Activated CD8-positive, alpha-beta memory T cell treated with anti-CD3 and anti-CD28 coated beads, Interleukin-2, amount 10 ng/mL, durations not matched to agents 7 days and 5 days (primary cell): ENCODE measurements at regions not wholly inside any gene's neighbourhood (a gene's known extent, or its start where the extent isn't known, plus 50 kb on each side); places are given as distances from the start of the nearest gene placed in this dataset.
"Not testable (repeated sequence)": the region's sequence is repeated elsewhere in the genome, so short reads cannot be mapped to it uniquely, and the experiment has no call there.

Experiments
- ATAC-seq: fragments of 150-1000 bp; cut with Tn5 transposase; one replicate; pipeline ENCODE4 v1.10.0; 2021; ENCODE audit warnings: moderate library complexity
- CTCF ChIA-PET: fragments of 350-600 bp; sonication (Branson Sonifier 250); formaldehyde crosslinking; loops from one replicate; lab custom pipeline; 2021; ENCODE audit warnings: antibody characterized with exemption; lab: Charles Lee
- DNase-seq: peaks from one replicate; pipeline ENCODE4 v3.0.0-alpha.2; 2020
- H3K27ac Mint-ChIP-seq: one replicate; pipeline ENCODE4 v1.8.0; 2021; ENCODE audit warnings: mild to moderate bottlenecking, mixed read lengths
- H3K27me3 Mint-ChIP-seq: one replicate; pipeline ENCODE4 v1.8.0; 2021; ENCODE audit warnings: mixed read lengths
- H3K36me3 Mint-ChIP-seq: one replicate; pipeline ENCODE4 v1.8.0; 2021; ENCODE audit warnings: mild to moderate bottlenecking, mixed read lengths
- H3K4me1 Mint-ChIP-seq: one replicate; pipeline ENCODE4 v1.8.0; 2021; ENCODE audit warnings: mixed read lengths
- H3K4me3 Mint-ChIP-seq: one replicate; pipeline ENCODE4 v1.8.0; 2021; ENCODE audit warnings: mild to moderate bottlenecking, moderate library complexity, mixed read lengths
- H3K9me3 Mint-ChIP-seq: one replicate; pipeline ENCODE4 v1.8.0; 2022; ENCODE audit warnings: low read depth, mixed read lengths

GRCh38 chr16:65754820-65755691 is 611.4 kb upstream of the CDH5 start:
- Mint-ChIP-seq H3K4me3 (no peak overlapping the region), H3K36me3 (no peaks in the 10 kb centered on the region), H3K4me1 (no peaks in the 10 kb centered on the region), H3K27ac (no peak overlapping the region), H3K9me3 (peaks cover 5% of the 10 kb centered on the region), H3K27me3 (no peaks in the 10 kb centered on the region)
- DNase-seq (no peak), ATAC-seq (no peak)
- CTCF ChIA-PET = no interaction called here

DNA sequence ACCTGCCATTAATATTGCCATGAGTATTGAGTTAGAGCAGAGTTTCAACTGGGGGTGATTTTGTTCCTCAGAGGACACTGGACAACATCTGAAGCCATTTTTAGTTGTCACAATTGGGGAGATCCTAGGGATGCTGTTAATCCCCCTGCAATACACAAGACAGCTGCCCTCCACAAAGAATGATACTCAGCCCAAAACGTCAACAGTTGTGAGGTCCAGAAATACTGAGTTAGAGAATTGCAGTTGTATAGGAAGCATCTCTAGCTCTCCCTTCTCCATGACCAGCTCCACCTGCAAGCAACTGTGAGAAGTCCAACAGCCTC is 614.0 kb upstream of the CDH5 start:
- H3K36me3 Mint-ChIP-seq = no peaks in the 10 kb centered on the region
- CTCF ChIA-PET = no interaction called here

GRCh38 chr16:65751622-65752521 is 614.6 kb upstream of the CDH5 start:
- CTCF ChIA-PET = no interaction called here
- Mint-ChIP-seq H3K36me3 (no peaks in the 10 kb centered on the region), H3K4me3 (no peak overlapping the region), H3K27me3 (no peaks in the 10 kb centered on the region), H3K4me1 (no peaks in the 10 kb centered on the region), H3K27ac (no peak overlapping the region), H3K9me3 (peaks cover 7% of the 10 kb centered on the region)
- no peak for ATAC-seq
- no peak for DNase-seq

More for the DNA sequence above, 614.0 kb upstream of the CDH5 start:
- Mint-ChIP-seq H3K27me3 (no peaks in the 10 kb centered on the region), H3K27ac (no peak overlapping the region), H3K9me3 (peaks cover 5% of the 10 kb centered on the region), H3K4me3 (no peak overlapping the region), H3K4me1 (no peaks in the 10 kb centered on the region)
- DNase-seq = no peak
- ATAC-seq = no peak

DNA sequence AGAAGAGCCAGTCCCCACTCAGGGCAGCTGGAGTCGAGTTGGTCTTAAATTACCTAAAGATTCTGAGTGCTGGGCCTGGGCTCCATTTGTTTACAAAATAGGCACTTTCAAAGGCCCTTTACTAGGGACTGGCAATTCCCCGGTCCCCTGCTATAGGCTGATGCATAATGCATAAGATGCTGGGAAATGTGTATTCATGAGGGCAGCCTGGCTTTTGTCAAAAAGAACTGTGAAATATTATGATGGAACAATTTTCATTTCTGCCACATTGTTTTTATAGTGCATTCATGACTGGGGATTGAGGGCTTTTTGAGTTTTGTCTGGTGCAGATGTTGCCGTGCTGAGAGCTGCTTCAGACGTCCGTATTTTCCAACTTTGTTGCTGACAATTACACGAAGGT is 617.0 kb upstream of the CDH5 start:
- Mint-ChIP-seq H3K4me1 (no peaks in the 10 kb centered on the region), H3K36me3 (no peaks in the 10 kb centered on the region), H3K4me3 (no peak overlapping the region), H3K9me3 (peaks cover 7% of the 10 kb centered on the region), H3K27ac (no peak overlapping the region), H3K27me3 (no peaks in the 10 kb centered on the region)
- no peak for ATAC-seq
- no peak for DNase-seq
- CTCF ChIA-PET = no interaction called here

DNA sequence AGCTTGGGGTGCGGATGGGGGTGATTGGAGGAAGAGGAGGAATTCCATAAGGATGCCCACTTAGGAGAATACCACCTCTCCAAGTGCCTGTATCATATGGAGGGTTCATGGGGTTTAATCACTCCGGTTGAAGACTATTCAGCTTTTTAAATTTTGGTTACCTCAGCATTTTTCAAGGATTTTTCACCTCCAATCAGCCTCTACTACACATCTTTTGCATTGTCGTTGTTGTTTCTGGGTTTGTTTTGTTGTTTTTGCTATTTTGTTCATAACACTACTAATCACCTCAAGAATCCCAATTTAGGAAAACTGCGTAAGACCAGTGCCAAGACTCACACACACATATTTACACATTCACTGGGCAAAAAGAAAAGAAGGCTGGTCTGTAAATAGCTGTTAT is 619.5 kb upstream of the CDH5 start:
- no peaks in the 10 kb centered on the region for H3K27me3 Mint-ChIP-seq

GRCh38 chr16:65745201-65745708 is 621.2 kb upstream of the CDH5 start:
- peaks cover 2% of the 10 kb centered on the region for H3K9me3 Mint-ChIP-seq
- ATAC-seq = no peak
- no peak overlapping the region for H3K4me3 Mint-ChIP-seq
- no peak overlapping the region for H3K27ac Mint-ChIP-seq
- no peaks in the 10 kb centered on the region for H3K36me3 Mint-ChIP-seq
- no peaks in the 10 kb centered on the region for H3K4me1 Mint-ChIP-seq
- no peaks in the 10 kb centered on the region for H3K27me3 Mint-ChIP-seq
- CTCF ChIA-PET = no interaction called here
- DNase-seq = no peak

More for the DNA sequence above, 619.5 kb upstream of the CDH5 start:
- H3K9me3 Mint-ChIP-seq = peaks cover 4% of the 10 kb centered on the region
- no peaks in the 10 kb centered on the region for H3K36me3 Mint-ChIP-seq
- DNase-seq (no peak), ATAC-seq (no peak)
- H3K4me3 Mint-ChIP-seq = no peak overlapping the region
- CTCF ChIA-PET = no interaction called here
- H3K4me1 Mint-ChIP-seq = no peaks in the 10 kb centered on the region
- no peak overlapping the region for H3K27ac Mint-ChIP-seq

DNA sequence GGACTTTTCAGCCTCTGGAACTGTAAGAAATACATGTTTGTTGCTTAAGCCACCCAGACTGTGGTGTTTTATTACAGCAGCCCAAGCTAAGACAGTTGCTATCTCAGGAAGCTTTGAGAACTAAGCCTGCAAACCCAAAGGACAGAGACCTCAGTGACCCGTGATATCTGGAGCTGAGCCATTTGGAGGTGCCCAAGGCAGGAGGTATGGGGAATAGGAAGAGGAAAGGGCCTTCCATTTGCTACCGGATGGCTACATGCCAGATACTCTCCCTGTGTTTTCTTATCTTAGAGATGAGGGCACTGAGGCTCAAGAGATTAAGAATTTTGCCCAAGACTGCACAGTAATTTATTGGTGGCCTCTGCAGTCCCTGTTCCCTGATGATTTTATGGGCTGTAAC is 622.1 kb upstream of the CDH5 start:
- Mint-ChIP-seq H3K27me3 (no peaks in the 10 kb centered on the region), H3K36me3 (no peaks in the 10 kb centered on the region), H3K27ac (no peak overlapping the region), H3K4me1 (no peaks in the 10 kb centered on the region), H3K4me3 (no peak overlapping the region), H3K9me3 (peaks cover 2% of the 10 kb centered on the region)
- DNase-seq = no peak
- ATAC-seq = no peak
- CTCF ChIA-PET = no interaction called here

DNA sequence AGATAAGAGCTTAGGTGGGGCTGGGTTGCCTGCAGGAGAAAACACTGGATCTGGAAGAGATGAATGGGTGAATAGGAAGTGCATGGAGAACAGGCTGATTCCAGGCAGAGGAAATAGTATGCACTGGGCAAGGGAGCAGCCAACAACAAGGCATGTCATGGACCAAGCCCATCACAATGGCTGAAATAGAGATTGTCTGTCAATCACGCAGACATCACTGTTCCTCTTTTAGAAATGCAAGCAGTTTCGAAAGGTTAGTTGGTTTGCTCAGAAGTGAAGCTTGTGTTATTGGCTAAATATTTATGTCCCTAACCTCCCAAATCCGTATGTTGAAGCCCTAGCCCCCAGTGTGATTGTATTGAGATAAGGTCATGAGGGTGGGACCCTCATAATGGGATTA is 621.7 kb upstream of the CDH11 start:
- no peak overlapping the region for H3K27ac Mint-ChIP-seq

GRCh38 chr16:65740711-65741110 is 618.8 kb upstream of the CDH11 start:
- no peaks in the 10 kb centered on the region for H3K27me3 Mint-ChIP-seq
- CTCF ChIA-PET = no interaction called here
- DNase-seq (no peak), ATAC-seq (no peak)
- no peak overlapping the region for H3K27ac Mint-ChIP-seq
- H3K36me3 Mint-ChIP-seq = no peaks in the 10 kb centered on the region
- no peak overlapping the region for H3K4me3 Mint-ChIP-seq
- no peaks in the 10 kb centered on the region for H3K4me1 Mint-ChIP-seq
- H3K9me3 Mint-ChIP-seq = no peaks in the 10 kb centered on the region

More for the DNA sequence above, 621.7 kb upstream of the CDH11 start:
- Mint-ChIP-seq H3K4me1 (no peaks in the 10 kb centered on the region), H3K36me3 (no peaks in the 10 kb centered on the region), H3K9me3 (peaks cover 2% of the 10 kb centered on the region), H3K4me3 (no peak overlapping the region), H3K27me3 (no peaks in the 10 kb centered on the region)
- CTCF ChIA-PET = no interaction called here
- DNase-seq (no peak), ATAC-seq (no peak)

GRCh38 chr16:65739518-65739917 is 617.7 kb upstream of the CDH11 start:
- no peaks in the 10 kb centered on the region for H3K27me3 Mint-ChIP-seq

DNA sequence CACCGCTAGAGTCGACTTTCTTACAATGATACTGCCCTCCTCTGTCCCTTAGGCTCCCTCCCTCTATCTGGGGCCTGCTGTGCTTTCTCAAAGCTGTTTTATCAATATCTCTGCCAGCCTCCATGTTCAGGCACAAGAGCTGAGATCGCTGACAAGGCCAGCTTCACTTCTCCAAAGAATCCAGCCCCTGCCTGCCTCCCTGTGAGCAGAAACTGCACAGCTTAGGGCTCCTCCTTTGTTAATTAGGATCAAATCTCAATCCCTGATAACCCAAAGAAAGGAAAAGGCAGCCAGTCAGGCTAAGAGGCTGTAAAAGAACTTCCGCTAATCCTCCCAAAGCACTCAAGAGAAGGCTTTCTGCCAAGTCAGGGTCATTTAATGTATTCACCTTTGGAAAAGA is 616.0 kb upstream of the CDH11 start:
- Mint-ChIP-seq H3K9me3 (no peaks in the 10 kb centered on the region), H3K4me1 (no peaks in the 10 kb centered on the region), H3K27ac (no peak overlapping the region), H3K27me3 (no peaks in the 10 kb centered on the region), H3K36me3 (no peaks in the 10 kb centered on the region), H3K4me3 (no peak overlapping the region)
- ATAC-seq (no peak), DNase-seq (no peak)
- CTCF ChIA-PET = no interaction called here

More at GRCh38 chr16:65739518-65739917, 617.7 kb upstream of the CDH11 start:
- ATAC-seq (no peak), DNase-seq (no peak)
- Mint-ChIP-seq H3K4me3 (no peak overlapping the region), H3K36me3 (no peaks in the 10 kb centered on the region), H3K4me1 (no peaks in the 10 kb centered on the region), H3K27ac (no peak overlapping the region), H3K9me3 (no peaks in the 10 kb centered on the region)
- CTCF ChIA-PET = no interaction called here

DNA sequence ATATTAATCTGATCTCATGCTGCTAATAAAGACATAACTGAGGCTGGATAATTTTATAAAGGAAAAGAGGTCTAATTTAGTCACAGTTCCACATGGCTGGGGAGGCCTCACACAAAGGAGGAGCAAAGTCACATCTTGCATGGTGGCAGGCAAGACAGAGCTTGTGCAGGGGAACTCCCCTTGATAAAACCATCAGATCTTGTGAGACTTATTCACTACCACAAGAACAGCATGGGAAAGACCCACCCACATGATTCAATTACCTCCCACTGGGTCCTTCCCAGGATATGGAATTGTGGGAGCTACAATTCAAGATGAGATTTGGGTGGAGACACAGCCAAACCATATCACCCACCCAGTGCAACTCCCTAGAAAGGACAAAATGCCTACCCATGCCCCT is 613.8 kb upstream of the CDH11 start:
- H3K9me3 Mint-ChIP-seq, CTCF ChIA-PET, ATAC-seq, H3K27ac Mint-ChIP-seq, H3K4me1 Mint-ChIP-seq, H3K27me3 Mint-ChIP-seq, H3K36me3 Mint-ChIP-seq, DNase-seq, H3K4me3 Mint-ChIP-seq: not testable (repeated sequence)

- Mint-ChIP-seq H3K9me3 (no peaks in the 10 kb centered on the region), H3K4me3 (no peak overlapping the region), H3K27ac (no peak overlapping the region), H3K36me3 (no peaks in the 10 kb centered on the region), H3K27me3 (no peaks in the 10 kb centered on the region), H3K4me1 (no peaks in the 10 kb centered on the region)
- no peak for ATAC-seq
- no peak for DNase-seq
- CTCF ChIA-PET = no interaction called here
Observed at GRCh38 chr16:65733721-65734120, 611.9 kb upstream of the CDH11 start.

DNA sequence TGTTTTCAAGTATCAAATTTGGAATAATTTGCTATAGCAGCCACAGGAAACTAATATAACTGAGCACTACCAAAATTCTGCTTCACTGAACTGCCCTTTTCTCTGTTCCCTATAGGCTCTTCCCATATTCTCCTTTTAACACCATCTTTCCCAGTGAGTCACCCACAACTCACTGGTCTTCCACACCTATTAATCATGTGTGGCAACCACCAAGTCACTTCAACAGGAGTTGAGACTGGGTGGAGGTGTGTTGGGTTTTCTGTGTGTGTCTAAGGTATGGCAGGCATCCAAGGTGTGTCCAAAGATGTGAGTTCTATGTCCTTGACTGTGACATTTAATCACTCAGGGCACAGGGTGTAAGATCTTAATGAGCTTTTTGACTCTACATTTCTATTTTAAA is 610.0 kb upstream of the CDH11 start:
- CTCF ChIA-PET = no interaction called here
- no peaks in the 10 kb centered on the region for H3K27me3 Mint-ChIP-seq
- no peaks in the 10 kb centered on the region for H3K4me1 Mint-ChIP-seq
- H3K9me3 Mint-ChIP-seq = no peaks in the 10 kb centered on the region
- DNase-seq = no peak
- H3K27ac Mint-ChIP-seq = no peak overlapping the region
- H3K4me3 Mint-ChIP-seq = no peak overlapping the region
- ATAC-seq = no peak
- H3K36me3 Mint-ChIP-seq = no peaks in the 10 kb centered on the region
